NCI-H1105 (cell line): ENCODE measurements at regions not wholly inside any gene's neighbourhood (a gene's known extent, or its start where the extent isn't known, plus 50 kb on each side); places are given as distances from the start of the nearest gene placed in this dataset.
"Not testable (repeated sequence)": the region's sequence is repeated elsewhere in the genome, so short reads cannot be mapped to it uniquely, and the experiment has no call there.

Experiments used
- DNase-seq: peaks from one replicate; lab custom pipeline; 2025; lab: John Stamatoyannopoulos, UW

GRCh38 chr5:15021266-15022046 is 149.9 kb upstream of the ANKH start:
- no peak for DNase-seq

- DNase-seq: no peak
Observed at GRCh38 chr5:15020736-15021135, 149.2 kb upstream of the ANKH start.

- no peak for DNase-seq
Observed at GRCh38 chr5:15014809-15015208, 143.2 kb upstream of the ANKH start.

GRCh38 chr5:15013654-15014463 is 142.3 kb upstream of the ANKH start:
- peak; percentile 35 for DNase-seq

- no peak for DNase-seq
Observed at GRCh38 chr5:15012061-15012460, 140.5 kb upstream of the ANKH start.

GRCh38 chr5:15010936-15011335 is 139.4 kb upstream of the ANKH start:
- DNase-seq: no peak

GRCh38 chr5:15009420-15009819 is 137.8 kb upstream of the ANKH start:
- peak; percentile 87 for DNase-seq

- no peak for DNase-seq
Observed at GRCh38 chr5:15008921-15009320, 137.3 kb upstream of the ANKH start.

- DNase-seq: no peak
Observed at GRCh38 chr5:15008476-15008875, 136.9 kb upstream of the ANKH start.

GRCh38 chr5:15007646-15008045 is 136.1 kb upstream of the ANKH start:
- DNase-seq: no peak

GRCh38 chr5:15004506-15004905 is 132.9 kb upstream of the ANKH start:
- no peak for DNase-seq

- peak; percentile 81 for DNase-seq
Observed at GRCh38 chr5:15003511-15003920, 131.9 kb upstream of the ANKH start.

GRCh38 chr5:15002791-15003190 is 131.2 kb upstream of the ANKH start:
- no peak for DNase-seq

- no peak for DNase-seq
Observed at GRCh38 chr5:15002173-15002572, 130.6 kb upstream of the ANKH start.

- no peak for DNase-seq
Observed at GRCh38 chr5:15001517-15001916, 129.9 kb upstream of the ANKH start.

GRCh38 chr5:14998491-14998890 is 126.9 kb upstream of the ANKH start:
- no peak for DNase-seq

GRCh38 chr5:14996997-14997396 is 125.4 kb upstream of the ANKH start:
- DNase-seq: no peak

- no peak for DNase-seq
Observed at GRCh38 chr5:14995229-14995628, 123.7 kb upstream of the ANKH start.

GRCh38 chr5:14993459-14994133 is 122.0 kb upstream of the ANKH start:
- not testable (repeated sequence) for DNase-seq

GRCh38 chr5:14992751-14993458 is 121.3 kb upstream of the ANKH start:
- not testable (repeated sequence) for DNase-seq

GRCh38 chr5:14988223-14988622 is 116.6 kb upstream of the ANKH start:
- DNase-seq: no peak

- no peak for DNase-seq
Observed at GRCh38 chr5:14986413-14986812, 114.8 kb upstream of the ANKH start.
